NCI-H524 treated with DMSO at 0.1 percent for 48 hours (cell line): ENCODE measurements at regions not wholly inside any gene's neighbourhood (a gene's known extent, or its start where the extent isn't known, plus 50 kb on each side); places are given as distances from the start of the nearest gene placed in this dataset.

Experiments used
- DNase-seq: peaks from one replicate; lab custom pipeline; 2025; lab: John Stamatoyannopoulos, UW

- DNase-seq = no peak
Measured at GRCh38 chr12:102596031-102596430, 115.7 kb upstream of the IGF1 start.

GRCh38 chr12:102595315-102595714 is 115.0 kb upstream of the IGF1 start:
- DNase-seq = no peak

GRCh38 chr12:102593134-102593533 is 112.8 kb upstream of the IGF1 start:
- no peak for DNase-seq

GRCh38 chr12:102592134-102592533 is 111.8 kb upstream of the IGF1 start:
- DNase-seq = no peak

GRCh38 chr12:102573237-102573636 is 92.9 kb upstream of the IGF1 start:
- DNase-seq = no peak

GRCh38 chr12:102571889-102572288 is 91.5 kb upstream of the IGF1 start:
- DNase-seq = no peak

- no peak for DNase-seq
Measured at GRCh38 chr12:102570256-102570655, 89.9 kb upstream of the IGF1 start.

GRCh38 chr12:102569803-102570202 is 89.4 kb upstream of the IGF1 start:
- no peak for DNase-seq

GRCh38 chr12:102568276-102568675 is 87.9 kb upstream of the IGF1 start:
- no peak for DNase-seq

GRCh38 chr12:102567031-102567985 is 86.9 kb upstream of the IGF1 start:
- no peak for DNase-seq

- DNase-seq = no peak
Measured at GRCh38 chr12:102565555-102565954, 85.2 kb upstream of the IGF1 start.

- no peak for DNase-seq
Measured at GRCh38 chr12:102564026-102564425, 83.7 kb upstream of the IGF1 start.

- DNase-seq = no peak
Measured at GRCh38 chr12:102562836-102563425, 82.6 kb upstream of the IGF1 start.

GRCh38 chr12:102551186-102551585 is 70.8 kb upstream of the IGF1 start:
- no peak for DNase-seq

- DNase-seq = no peak
Measured at GRCh38 chr12:102549691-102550090, 69.3 kb upstream of the IGF1 start.

GRCh38 chr12:102548543-102548942 is 68.2 kb upstream of the IGF1 start:
- DNase-seq = no peak

GRCh38 chr12:102543494-102544485 is 63.4 kb upstream of the IGF1 start:
- DNase-seq = no peak

- no peak for DNase-seq
Measured at GRCh38 chr12:102542816-102543440, 62.6 kb upstream of the IGF1 start.

- no peak for DNase-seq
Measured at GRCh38 chr12:102540815-102541385, 60.5 kb upstream of the IGF1 start.

GRCh38 chr12:102539651-102540553 is 59.5 kb upstream of the IGF1 start:
- DNase-seq = no peak
